Chondrocyte (in vitro differentiated cells): ENCODE measurements at regions not wholly inside any gene's neighbourhood (a gene's known extent, or its start where the extent isn't known, plus 50 kb on each side); places are given as distances from the start of the nearest gene placed in this dataset.

Experiments
- DNase-seq: peaks from one replicate; pipeline ENCODE4 v3.0.0; 2021; ENCODE audit warnings: mixed read lengths, low spot score
- H3K27ac Mint-ChIP-seq: one replicate; pipeline ENCODE4 v1.8.0; 2021; ENCODE audit warnings: mild to moderate bottlenecking, moderate library complexity, mixed read lengths; ENCODE audit not compliant: unreplicated experiment
- H3K27me3 Mint-ChIP-seq: 2 replicates; pipeline ENCODE4 v1.8.0; 2021; ENCODE audit warnings: low read depth, mixed read lengths
- H3K36me3 Mint-ChIP-seq: 2 replicates; pipeline ENCODE4 v1.8.0; 2021; ENCODE audit warnings: low read depth, mixed read lengths
- H3K4me1 Mint-ChIP-seq: 2 replicates; pipeline ENCODE4 v1.8.0; 2021; ENCODE audit warnings: low read depth, mild to moderate bottlenecking, mixed read lengths
- H3K4me3 Mint-ChIP-seq: one replicate; pipeline ENCODE4 v1.8.0; 2021; ENCODE audit warnings: mild to moderate bottlenecking, moderate library complexity, mixed read lengths; ENCODE audit not compliant: unreplicated experiment
- H3K9me3 Mint-ChIP-seq: 2 replicates; pipeline ENCODE4 v1.8.0; 2021; ENCODE audit warnings: low read depth, mixed read lengths
- CTCF ChIP-seq: fragments of 200-600 bp; sonication (generic); IDR thresholded peaks from 2 replicates; pipeline ENCODE4 v1.5.0; 2021; ENCODE audit warnings: antibody characterized with exemption, mild to moderate bottlenecking, moderate library complexity

GRCh38 chr3:117308756-117309155 lies 599.2 kb downstream of the TUSC7 start:
- no peaks in the 10 kb centered on the region for H3K9me3 Mint-ChIP-seq
- no peak for TF ChIP-seq CTCF

GRCh38 chr3:117310536-117310935 lies 601.0 kb downstream of the TUSC7 start:
- H3K36me3 Mint-ChIP-seq = no peaks in the 10 kb centered on the region
- no peak for DNase-seq
- no peaks in the 10 kb centered on the region for H3K9me3 Mint-ChIP-seq
- H3K27me3 Mint-ChIP-seq = no peaks in the 10 kb centered on the region
- TF ChIP-seq CTCF = no peak
- no peaks in the 10 kb centered on the region for H3K4me1 Mint-ChIP-seq
- no peak overlapping the region for H3K27ac Mint-ChIP-seq
- H3K4me3 Mint-ChIP-seq = no peak overlapping the region

More at GRCh38 chr3:117308756-117309155, 599.2 kb downstream of the TUSC7 start:
- Mint-ChIP-seq H3K27me3 (no peaks in the 10 kb centered on the region), H3K4me3 (no peak overlapping the region), H3K36me3 (no peaks in the 10 kb centered on the region), H3K27ac (no peak overlapping the region), H3K4me1 (no peaks in the 10 kb centered on the region)
- DNase-seq = no peak

- no peak for TF ChIP-seq CTCF
- no peaks in the 10 kb centered on the region for H3K4me1 Mint-ChIP-seq
- peaks cover 2% of the 10 kb centered on the region for H3K9me3 Mint-ChIP-seq
- H3K27ac Mint-ChIP-seq = no peak overlapping the region
- peaks cover 1% of the 10 kb centered on the region for H3K36me3 Mint-ChIP-seq
- DNase-seq = no peak
- H3K27me3 Mint-ChIP-seq = peaks cover 4% of the 10 kb centered on the region
- H3K4me3 Mint-ChIP-seq = no peak overlapping the region
These were observed 605.0 kb downstream of the TUSC7 start for GRCh38 chr3:117314441-117315150.

DNA sequence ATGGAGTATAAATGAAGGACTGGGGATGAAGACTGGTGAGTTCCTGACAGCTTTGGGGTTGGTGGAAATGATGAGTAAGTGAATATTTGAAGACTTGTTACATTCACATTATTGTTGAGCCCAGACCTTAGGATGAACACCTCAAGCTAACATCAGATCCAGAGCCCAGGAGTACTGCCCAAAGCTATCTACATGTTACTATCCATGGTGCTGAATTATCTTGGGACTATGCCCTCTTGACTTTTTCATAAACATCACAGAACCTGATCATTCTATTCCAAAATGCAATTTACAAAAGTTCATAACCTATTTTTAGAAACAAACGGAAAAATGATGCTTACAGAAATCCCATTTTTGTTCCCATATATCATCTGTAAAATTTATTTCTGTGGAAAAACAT lies 613.3 kb downstream of the TUSC7 start:
- H3K36me3 Mint-ChIP-seq = peaks cover 2% of the 10 kb centered on the region
- DNase-seq = no peak

GRCh38 chr3:117346901-117347300 lies 637.3 kb downstream of the TUSC7 start:
- Mint-ChIP-seq H3K36me3 (peaks cover 2% of the 10 kb centered on the region), H3K27me3 (peaks cover 8% of the 10 kb centered on the region), H3K4me3 (no peak overlapping the region), H3K4me1 (no peaks in the 10 kb centered on the region), H3K27ac (no peak overlapping the region), H3K9me3 (no peaks in the 10 kb centered on the region)
- TF ChIP-seq CTCF = no peak
- DNase-seq = no peak

More for the DNA sequence above, 613.3 kb downstream of the TUSC7 start:
- no peak for TF ChIP-seq CTCF
- Mint-ChIP-seq H3K9me3 (peaks cover 16% of the 10 kb centered on the region), H3K4me3 (no peak overlapping the region), H3K27ac (no peak overlapping the region), H3K27me3 (peaks cover 7% of the 10 kb centered on the region), H3K4me1 (no peaks in the 10 kb centered on the region)
